ENCODE measurements at regions not wholly inside any gene's neighbourhood (a gene's known extent, or its start where the extent isn't known, plus 50 kb on each side); places are given as distances from the start of the nearest gene placed in this dataset.

- no peak for TF ChIP-seq SIN3A (IDR thresholded peaks at IDR 0.05; ENCODE audit: borderline replicate concordance, insufficient read depth, low read length)
- TF ChIP-seq FOXP2 (optimal IDR thresholded peaks at IDR 0.05; ENCODE audit: borderline replicate concordance, extremely low read depth, extremely low read length, insufficient read depth): no peak
- TF ChIP-seq TAF1 (IDR thresholded peaks at IDR 0.05; ENCODE audit: borderline replicate concordance, insufficient read depth, low read length): no peak
- TF ChIP-seq POLR2AphosphoS5 (IDR thresholded peaks at IDR 0.05; ENCODE audit: low read depth, low read length): no peak
- no peak for TF ChIP-seq REST (IDR thresholded peaks at IDR 0.05; ENCODE audit: insufficient read depth in 1 of 2, low read depth in 2 of 2, low read length in 2 of 2)
Observed at GRCh38 chr9:26535151-26535550, 357.5 kb downstream of the CAAP1 start.

GRCh38 chr9:26530841-26531240, 361.8 kb downstream of the CAAP1 start:
- TF ChIP-seq TAF1 (IDR thresholded peaks at IDR 0.05; ENCODE audit: borderline replicate concordance, insufficient read depth, low read length) (no peak), POLR2AphosphoS5 (IDR thresholded peaks at IDR 0.05; ENCODE audit: low read depth, low read length) (no peak), FOXP2 (optimal IDR thresholded peaks at IDR 0.05; ENCODE audit: borderline replicate concordance, extremely low read depth, extremely low read length, insufficient read depth) (no peak), SIN3A (IDR thresholded peaks at IDR 0.05; ENCODE audit: borderline replicate concordance, insufficient read depth, low read length) (no peak), REST (IDR thresholded peaks at IDR 0.05; ENCODE audit: insufficient read depth in 1 of 2, low read depth in 2 of 2, low read length in 2 of 2) (no peak)

GRCh38 chr9:26527931-26528330, 364.7 kb downstream of the CAAP1 start:
- TF ChIP-seq REST (IDR thresholded peaks at IDR 0.05; ENCODE audit: insufficient read depth in 1 of 2, low read depth in 2 of 2, low read length in 2 of 2): no peak
- TF ChIP-seq POLR2AphosphoS5 (IDR thresholded peaks at IDR 0.05; ENCODE audit: low read depth, low read length): no peak

- TF ChIP-seq POLR2AphosphoS5 (IDR thresholded peaks at IDR 0.05; ENCODE audit: low read depth, low read length) (no peak), REST (IDR thresholded peaks at IDR 0.05; ENCODE audit: insufficient read depth in 1 of 2, low read depth in 2 of 2, low read length in 2 of 2) (no peak), FOXP2 (optimal IDR thresholded peaks at IDR 0.05; ENCODE audit: borderline replicate concordance, extremely low read depth, extremely low read length, insufficient read depth) (no peak), TAF1 (IDR thresholded peaks at IDR 0.05; ENCODE audit: borderline replicate concordance, insufficient read depth, low read length) (no peak), SIN3A (IDR thresholded peaks at IDR 0.05; ENCODE audit: borderline replicate concordance, insufficient read depth, low read length) (no peak)
Observed at GRCh38 chr9:26524267-26524666, 368.3 kb downstream of the CAAP1 start.

- TF ChIP-seq POLR2AphosphoS5 (IDR thresholded peaks at IDR 0.05; ENCODE audit: low read depth, low read length): no peak
- no peak for TF ChIP-seq FOXP2 (optimal IDR thresholded peaks at IDR 0.05; ENCODE audit: borderline replicate concordance, extremely low read depth, extremely low read length, insufficient read depth)
- TF ChIP-seq SIN3A (IDR thresholded peaks at IDR 0.05; ENCODE audit: borderline replicate concordance, insufficient read depth, low read length): no peak
Observed at GRCh38 chr9:26523577-26523976, 369.0 kb downstream of the CAAP1 start.

Data from PFSK-1 (cell line).